Stimulated activated naive CD8-positive, alpha-beta T cell treated with anti-CD3 and anti-CD28 coated beads, Interleukin-15, amount 100 ng/mL, for 72 hours (primary cell): ENCODE measurements at regions not wholly inside any gene's neighbourhood (a gene's known extent, or its start where the extent isn't known, plus 50 kb on each side); places are given as distances from the start of the nearest gene placed in this dataset.

Experiments used
- ATAC-seq: fragments of 150-1000 bp; cut with Tn5 transposase; 2 replicates; pipeline ENCODE4 v1.10.0; 2021; ENCODE audit warnings: mild to moderate bottlenecking, moderate library complexity
- DNase-seq, 2 donors: peaks; one replicate each; pipeline ENCODE4 v3.0.0; 2021 to 2022
- H3K27ac Mint-ChIP-seq, 2 donors: one replicate each; pipeline ENCODE4 v1.8.0; 2022; ENCODE audit warnings: mild to moderate bottlenecking in 2 of 2, mixed read lengths in 2 of 2, moderate library complexity in 2 of 2
- H3K27me3 Mint-ChIP-seq: one replicate; pipeline ENCODE4 v1.8.0; 2022; ENCODE audit warnings: mixed read lengths
- H3K4me1 Mint-ChIP-seq: one replicate; pipeline ENCODE4 v1.8.0; 2022; ENCODE audit warnings: mild to moderate bottlenecking, mixed read lengths
- H3K4me3 Mint-ChIP-seq, 2 donors: one replicate each; pipeline ENCODE4 v1.8.0; 2022; ENCODE audit warnings: mild to moderate bottlenecking in 2 of 2, mixed read lengths in 2 of 2, moderate library complexity in 1 of 2
- H3K9me3 Mint-ChIP-seq, 2 donors: one replicate each; pipeline ENCODE4 v1.8.0; 2022; ENCODE audit warnings: mixed read lengths in 2 of 2

- Mint-ChIP-seq H3K4me1 (no peaks in the 10 kb centered on the region), H3K4me3 (no peak overlapping the region), H3K27me3 (no peaks in the 10 kb centered on the region), H3K27ac (no peak overlapping the region), H3K9me3 (peaks cover 0 to 4% of the 10 kb centered on the region in 2 donors)
- ATAC-seq (no peak), DNase-seq (no peak)
These were observed 576.1 kb downstream of the PDCD6IP start for GRCh38 chr3:34374521-34374920.

GRCh38 chr3:34376691-34377090 lies 578.3 kb downstream of the PDCD6IP start:
- Mint-ChIP-seq H3K4me1 (no peaks in the 10 kb centered on the region), H3K27me3 (no peaks in the 10 kb centered on the region), H3K4me3 (no peak overlapping the region), H3K9me3 (peaks cover 0 to 4% of the 10 kb centered on the region in 2 donors), H3K27ac (no peak overlapping the region)
- no peak for DNase-seq
- no peak for ATAC-seq

GRCh38 chr3:34377961-34378360 lies 579.5 kb downstream of the PDCD6IP start:
- H3K9me3 Mint-ChIP-seq: no peaks in the 10 kb centered on the region
- H3K27ac Mint-ChIP-seq: no peak overlapping the region
- no peak overlapping the region for H3K4me3 Mint-ChIP-seq
- H3K4me1 Mint-ChIP-seq: no peaks in the 10 kb centered on the region
- ATAC-seq (no peak), DNase-seq (no peak)
- H3K27me3 Mint-ChIP-seq: no peaks in the 10 kb centered on the region

GRCh38 chr3:34381243-34381642 lies 582.8 kb downstream of the PDCD6IP start:
- Mint-ChIP-seq H3K4me3 (no peak overlapping the region), H3K27ac (no peak overlapping the region), H3K27me3 (no peaks in the 10 kb centered on the region), H3K9me3 (no peaks in the 10 kb centered on the region), H3K4me1 (no peaks in the 10 kb centered on the region)
- ATAC-seq (no peak), DNase-seq (no peak)

GRCh38 chr3:34382859-34383258 lies 584.4 kb downstream of the PDCD6IP start:
- H3K4me3 Mint-ChIP-seq: no peak overlapping the region
- H3K27ac Mint-ChIP-seq: no peak overlapping the region
- DNase-seq (no peak), ATAC-seq (no peak)
- no peaks in the 10 kb centered on the region for H3K4me1 Mint-ChIP-seq
- H3K27me3 Mint-ChIP-seq: no peaks in the 10 kb centered on the region
- H3K9me3 Mint-ChIP-seq: no peaks in the 10 kb centered on the region

- no peaks in the 10 kb centered on the region for H3K9me3 Mint-ChIP-seq
These were observed 587.9 kb downstream of the PDCD6IP start for GRCh38 chr3:34386309-34386708.

GRCh38 chr3:34387826-34388564 lies 589.6 kb downstream of the PDCD6IP start:
- DNase-seq: no peak
- H3K27me3 Mint-ChIP-seq: no peaks in the 10 kb centered on the region
- no peak overlapping the region for H3K27ac Mint-ChIP-seq
- H3K9me3 Mint-ChIP-seq: no peaks in the 10 kb centered on the region
- no peak for ATAC-seq
- no peak overlapping the region for H3K4me3 Mint-ChIP-seq
- H3K4me1 Mint-ChIP-seq: no peaks in the 10 kb centered on the region

More at GRCh38 chr3:34386309-34386708, 587.9 kb downstream of the PDCD6IP start:
- no peak overlapping the region for H3K4me3 Mint-ChIP-seq
- no peak for DNase-seq
- H3K27me3 Mint-ChIP-seq: no peaks in the 10 kb centered on the region
- H3K4me1 Mint-ChIP-seq: no peaks in the 10 kb centered on the region
- H3K27ac Mint-ChIP-seq: no peak overlapping the region
- no peak for ATAC-seq

GRCh38 chr3:34388830-34389229 lies 590.4 kb downstream of the PDCD6IP start:
- Mint-ChIP-seq H3K4me3 (no peak overlapping the region), H3K4me1 (no peaks in the 10 kb centered on the region), H3K27ac (no peak overlapping the region), H3K27me3 (no peaks in the 10 kb centered on the region), H3K9me3 (no peaks in the 10 kb centered on the region)
- DNase-seq: no peak
- ATAC-seq: no peak

- H3K4me3 Mint-ChIP-seq: no peak overlapping the region
- no peaks in the 10 kb centered on the region for H3K27me3 Mint-ChIP-seq
- ATAC-seq (no peak), DNase-seq (no peak)
- H3K27ac Mint-ChIP-seq: no peak overlapping the region
- no peaks in the 10 kb centered on the region for H3K4me1 Mint-ChIP-seq
- peaks cover 3 to 18% of the 10 kb centered on the region in 2 donors for H3K9me3 Mint-ChIP-seq
These were observed 596.7 kb downstream of the PDCD6IP start for GRCh38 chr3:34394978-34395748.

- Mint-ChIP-seq H3K27me3 (no peaks in the 10 kb centered on the region), H3K4me1 (no peaks in the 10 kb centered on the region), H3K9me3 (peaks cover 3 to 18% of the 10 kb centered on the region in 2 donors), H3K27ac (no peak overlapping the region), H3K4me3 (no peak overlapping the region)
- DNase-seq: no peak
- no peak for ATAC-seq
These were observed 597.9 kb downstream of the PDCD6IP start for GRCh38 chr3:34396288-34396687.

- ATAC-seq: no peak
- Mint-ChIP-seq H3K9me3 (peaks cover 3 to 18% of the 10 kb centered on the region in 2 donors), H3K4me1 (no peaks in the 10 kb centered on the region), H3K4me3 (no peak overlapping the region), H3K27me3 (no peaks in the 10 kb centered on the region), H3K27ac (no peak overlapping the region)
- no peak for DNase-seq
These were observed 598.5 kb downstream of the PDCD6IP start for GRCh38 chr3:34396956-34397355.

- ATAC-seq (no peak), DNase-seq (no peak)
- Mint-ChIP-seq H3K4me1 (no peaks in the 10 kb centered on the region), H3K27ac (no peak overlapping the region), H3K27me3 (no peaks in the 10 kb centered on the region), H3K9me3 (peaks cover 2 to 14% of the 10 kb centered on the region in 2 donors), H3K4me3 (no peak overlapping the region)
These were observed 601.0 kb downstream of the PDCD6IP start for GRCh38 chr3:34399401-34399800.

- DNase-seq (no peak), ATAC-seq (no peak)
- H3K27ac Mint-ChIP-seq: no peak overlapping the region
- no peaks in the 10 kb centered on the region for H3K9me3 Mint-ChIP-seq
- H3K4me1 Mint-ChIP-seq: no peaks in the 10 kb centered on the region
- H3K27me3 Mint-ChIP-seq: no peaks in the 10 kb centered on the region
- no peak overlapping the region for H3K4me3 Mint-ChIP-seq
These were observed 606.7 kb downstream of the PDCD6IP start for GRCh38 chr3:34405159-34405558.

- Mint-ChIP-seq H3K9me3 (no peaks in the 10 kb centered on the region), H3K4me1 (no peaks in the 10 kb centered on the region), H3K4me3 (no peak overlapping the region), H3K27ac (no peak overlapping the region), H3K27me3 (no peaks in the 10 kb centered on the region)
- no peak for DNase-seq
- no peak for ATAC-seq
These were observed 608.9 kb downstream of the PDCD6IP start for GRCh38 chr3:34407281-34407680.

- Mint-ChIP-seq H3K4me1 (no peaks in the 10 kb centered on the region), H3K27ac (peak overlapping the region in 1 of 2 donors; percentile 41), H3K4me3 (no peak overlapping the region), H3K27me3 (no peaks in the 10 kb centered on the region), H3K9me3 (no peaks in the 10 kb centered on the region)
- no peak for DNase-seq
- ATAC-seq: no peak
These were observed 609.7 kb downstream of the PDCD6IP start for GRCh38 chr3:34408088-34408487.

GRCh38 chr3:34411596-34411995 lies 613.2 kb downstream of the PDCD6IP start:
- H3K4me1 Mint-ChIP-seq: no peaks in the 10 kb centered on the region
- H3K4me3 Mint-ChIP-seq: no peak overlapping the region
- no peaks in the 10 kb centered on the region for H3K9me3 Mint-ChIP-seq
- DNase-seq: no peak
- H3K27ac Mint-ChIP-seq: no peak overlapping the region
- no peak for ATAC-seq
- H3K27me3 Mint-ChIP-seq: no peaks in the 10 kb centered on the region
